22Rv1 (cell line): ENCODE measurements at regions not wholly inside any gene's neighbourhood (a gene's known extent, or its start where the extent isn't known, plus 50 kb on each side); places are given as distances from the start of the nearest gene placed in this dataset.

ENCODE experiments used
- H3K27ac ChIP-seq: fragments of 450-650 bp; 2 replicates; pipeline ENCODE4 v1.5.1; 2017
- CTCF ChIP-seq: fragments of 450-650 bp; IDR thresholded peaks from 2 replicates; pipeline ENCODE4 v1.5.1; 2017; ENCODE audit warnings: mild to moderate bottlenecking
- ZFX ChIP-seq: fragments of 450-650 bp; IDR thresholded peaks from 2 replicates; pipeline ENCODE4 v1.6.1; 2017; ENCODE audit warnings: antibody characterized with exemption, borderline replicate concordance

DNA sequence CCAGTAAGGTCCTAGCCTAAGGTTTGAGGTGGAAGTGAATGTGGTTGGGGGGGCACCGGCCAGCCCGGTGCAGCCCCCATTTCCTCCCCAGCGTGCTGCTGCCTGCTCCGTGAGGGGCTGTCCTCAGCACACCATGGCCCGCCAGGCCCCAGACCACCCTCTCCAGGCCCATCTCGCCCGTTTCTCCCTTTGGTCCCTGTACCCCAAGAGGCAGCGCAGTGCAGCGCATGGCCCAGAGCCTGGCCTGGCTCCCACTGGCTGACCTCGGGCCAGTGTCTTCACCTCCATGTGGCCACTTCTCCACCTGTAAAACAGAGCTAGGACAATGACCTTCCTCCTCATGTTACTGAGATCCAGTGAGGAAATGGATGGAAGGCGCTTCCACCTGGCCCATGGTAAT, 170.0 kb upstream of the GSE1 start:
- no peak overlapping the region for H3K27ac ChIP-seq

GRCh38 chr16:85443531-85443930, 169.6 kb upstream of the GSE1 start:
- TF ChIP-seq CTCF (no peak), ZFX (no peak)
- no peak overlapping the region for H3K27ac ChIP-seq

More for the DNA sequence above, 170.0 kb upstream of the GSE1 start:
- TF ChIP-seq CTCF (no peak), ZFX (no peak)

DNA sequence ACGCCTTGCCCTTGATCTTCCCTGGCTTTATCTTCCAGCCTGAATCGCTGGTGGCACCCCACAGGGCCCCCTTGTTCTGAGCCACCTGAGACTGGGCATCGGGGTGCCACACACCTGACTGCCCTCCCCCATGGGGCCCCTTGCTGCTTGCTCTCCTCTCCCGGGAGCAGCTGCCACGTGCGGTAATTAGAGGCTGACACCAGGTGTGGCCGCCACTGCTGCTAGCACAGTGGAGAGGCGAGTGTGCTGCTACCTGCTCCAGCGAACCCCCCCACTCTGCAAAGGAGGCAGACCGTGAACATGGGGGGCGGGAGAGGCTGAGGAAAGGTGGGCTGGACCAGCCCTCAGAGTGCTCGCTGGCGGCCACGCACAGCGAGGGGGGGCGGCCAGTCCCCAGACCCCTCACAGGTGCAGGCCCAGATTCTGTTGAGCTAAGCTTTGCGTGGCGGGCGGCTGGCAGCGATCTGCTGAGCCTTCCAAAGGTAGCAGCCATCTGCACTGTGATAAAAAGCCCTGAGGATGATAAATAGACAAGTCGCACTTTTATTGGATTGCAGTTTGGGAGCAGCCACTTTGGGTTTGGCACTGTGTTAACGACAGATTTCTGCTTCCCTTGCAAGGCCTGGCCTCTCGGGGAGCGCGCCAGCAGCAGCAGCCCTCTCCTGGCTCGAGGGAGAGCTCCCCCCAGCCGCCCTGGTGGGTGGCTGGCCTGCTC, 167.9 kb upstream of the GSE1 start:
- H3K27ac ChIP-seq = no peak overlapping the region
- TF ChIP-seq CTCF = peak; percentile 19; the same call in 1 of the 2 replicates
- no peak for TF ChIP-seq ZFX

DNA sequence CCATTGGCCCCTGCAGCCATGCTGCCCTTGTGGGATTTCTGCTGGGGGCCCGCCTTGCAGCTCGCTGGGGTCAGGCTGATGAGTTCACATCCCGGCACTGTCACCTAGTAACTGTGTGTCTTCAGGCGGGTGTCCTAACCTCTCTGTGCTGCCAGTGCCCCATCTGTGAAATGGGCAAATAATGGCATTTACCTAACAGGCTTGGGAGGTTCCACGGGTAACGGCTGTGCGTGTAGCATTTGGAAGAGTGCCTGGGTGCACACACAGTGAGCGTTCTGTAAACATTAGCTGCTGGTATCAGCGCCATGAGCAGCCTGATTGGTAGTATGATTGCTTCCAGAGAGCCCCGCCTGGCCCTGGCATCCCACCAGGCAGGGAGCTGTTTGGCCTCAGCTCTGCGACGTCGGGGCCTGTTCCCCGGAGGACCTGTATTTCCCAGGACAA, 167.3 kb upstream of the GSE1 start:
- TF ChIP-seq ZFX (no peak), CTCF (no peak)
- H3K27ac ChIP-seq = no peak overlapping the region

GRCh38 chr16:85446951-85447692, 166.0 kb upstream of the GSE1 start:
- TF ChIP-seq ZFX (no peak), CTCF (no peak)
- no peak overlapping the region for H3K27ac ChIP-seq

- no peak overlapping the region for H3K27ac ChIP-seq
- no peak for TF ChIP-seq ZFX
Observed at GRCh38 chr16:85447693-85448313, 165.3 kb upstream of the GSE1 start.

DNA sequence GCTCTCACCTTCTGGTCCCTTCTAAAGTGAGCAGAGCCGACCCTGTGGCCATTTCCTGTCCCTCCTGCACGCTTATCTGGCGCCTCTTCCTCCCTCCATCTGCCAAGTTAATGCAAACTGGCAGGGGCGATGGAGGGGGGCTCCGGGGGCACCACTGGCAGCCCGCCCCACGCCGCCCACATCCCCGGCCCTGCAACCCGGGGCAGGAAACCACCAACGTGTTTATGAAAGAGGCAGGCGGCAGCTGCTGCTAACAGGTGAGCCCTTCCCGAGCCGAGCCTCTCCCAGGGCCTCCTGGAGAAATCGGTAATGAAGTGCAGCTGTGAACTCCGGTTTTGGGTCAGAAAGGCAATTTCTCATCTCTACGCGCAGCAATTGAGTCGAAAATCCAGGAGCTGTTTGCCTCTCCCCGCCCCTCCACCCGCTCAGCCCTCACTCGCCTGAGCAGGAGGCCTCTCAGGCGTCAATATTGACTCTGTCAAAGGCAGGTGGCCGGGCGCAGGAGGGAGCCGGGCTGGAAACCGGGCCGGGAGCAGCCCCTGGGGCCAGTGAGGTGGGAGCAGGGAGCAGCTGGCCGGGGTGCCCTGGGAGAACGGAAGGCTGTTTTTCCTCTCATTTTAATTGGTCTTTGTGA, 164.4 kb upstream of the GSE1 start:
- no peak overlapping the region for H3K27ac ChIP-seq
- TF ChIP-seq ZFX (no peak), CTCF (no peak)
